ENCODE measurements at regions not wholly inside any gene's neighbourhood (a gene's known extent, or its start where the extent isn't known, plus 50 kb on each side); places are given as distances from the start of the nearest gene placed in this dataset.

GRCh38 chr6:137405806-137406205 is 88.4 kb downstream of the OLIG3 start:
- TF ChIP-seq, protein P1, sequence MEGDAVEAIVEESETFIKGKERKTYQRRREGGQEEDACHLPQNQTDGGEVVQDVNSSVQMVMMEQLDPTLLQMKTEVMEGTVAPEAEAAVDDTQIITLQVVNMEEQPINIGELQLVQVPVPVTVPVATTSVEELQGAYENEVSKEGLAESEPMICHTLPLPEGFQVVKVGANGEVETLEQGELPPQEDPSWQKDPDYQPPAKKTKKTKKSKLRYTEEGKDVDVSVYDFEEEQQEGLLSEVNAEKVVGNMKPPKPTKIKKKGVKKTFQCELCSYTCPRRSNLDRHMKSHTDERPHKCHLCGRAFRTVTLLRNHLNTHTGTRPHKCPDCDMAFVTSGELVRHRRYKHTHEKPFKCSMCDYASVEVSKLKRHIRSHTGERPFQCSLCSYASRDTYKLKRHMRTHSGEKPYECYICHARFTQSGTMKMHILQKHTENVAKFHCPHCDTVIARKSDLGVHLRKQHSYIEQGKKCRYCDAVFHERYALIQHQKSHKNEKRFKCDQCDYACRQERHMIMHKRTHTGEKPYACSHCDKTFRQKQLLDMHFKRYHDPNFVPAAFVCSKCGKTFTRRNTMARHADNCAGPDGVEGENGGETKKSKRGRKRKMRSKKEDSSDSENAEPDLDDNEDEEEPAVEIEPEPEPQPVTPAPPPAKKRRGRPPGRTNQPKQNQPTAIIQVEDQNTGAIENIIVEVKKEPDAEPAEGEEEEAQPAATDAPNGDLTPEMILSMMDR (IDR thresholded peaks at IDR 0.05) = no peak
- TF ChIP-seq POLR2A (IDR thresholded peaks at IDR 0.05) (no peak), POLR2AphosphoS5 (IDR thresholded peaks at IDR 0.05) (no peak)
